ENCODE measurements at regions not wholly inside any gene's neighbourhood (a gene's known extent, or its start where the extent isn't known, plus 50 kb on each side); places are given as distances from the start of the nearest gene placed in this dataset.

- DNase-seq (ENCODE audit: extremely low read depth, low read depth, low spot score): no peak
Observed at GRCh38 chr1:87219141-87219540, 109.5 kb upstream of the LMO4 start.

DNA sequence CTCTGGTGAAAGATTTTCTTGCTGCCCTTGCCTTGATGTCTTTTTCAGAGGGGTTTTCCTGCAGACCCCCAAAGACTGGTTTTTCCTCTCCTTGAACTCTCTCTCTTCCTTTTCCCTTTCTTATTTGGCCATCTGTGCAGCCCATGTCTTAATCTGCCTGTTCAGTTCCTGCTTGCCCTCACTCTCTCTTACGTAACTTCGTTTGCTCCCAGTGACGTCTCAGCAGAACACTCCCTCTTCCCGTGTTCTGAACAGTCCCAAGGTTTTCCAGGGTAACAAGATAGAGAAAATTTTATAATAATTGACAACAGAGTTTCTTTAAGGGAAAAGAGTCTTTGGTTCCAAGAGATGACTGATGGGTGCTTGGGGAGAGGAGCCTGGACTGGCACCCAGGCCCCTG, 109.1 kb upstream of the LMO4 start:
- DNase-seq (ENCODE audit: extremely low read depth, low read depth, low spot score): no peak

DNA sequence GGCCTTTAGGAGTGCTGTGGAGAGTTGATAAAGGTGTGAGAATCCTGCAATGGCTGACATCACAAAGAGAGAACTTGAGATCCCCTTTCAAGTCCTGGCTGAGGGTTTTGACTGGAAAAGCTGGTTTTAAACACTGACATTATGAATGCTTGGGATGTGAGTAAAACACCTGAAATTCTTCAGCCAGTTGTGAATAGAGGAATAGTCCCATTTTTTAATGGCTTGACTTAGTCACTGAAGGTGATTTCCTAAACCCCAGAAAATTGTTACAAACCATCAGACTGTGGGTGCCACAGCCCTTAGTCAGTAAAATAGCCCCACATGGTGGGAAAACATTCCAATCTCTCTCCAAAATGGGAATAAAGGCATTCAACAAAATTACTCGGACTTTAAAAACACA, 107.7 kb upstream of the LMO4 start:
- DNase-seq (ENCODE audit: extremely low read depth, low read depth, low spot score): no peak

DNA sequence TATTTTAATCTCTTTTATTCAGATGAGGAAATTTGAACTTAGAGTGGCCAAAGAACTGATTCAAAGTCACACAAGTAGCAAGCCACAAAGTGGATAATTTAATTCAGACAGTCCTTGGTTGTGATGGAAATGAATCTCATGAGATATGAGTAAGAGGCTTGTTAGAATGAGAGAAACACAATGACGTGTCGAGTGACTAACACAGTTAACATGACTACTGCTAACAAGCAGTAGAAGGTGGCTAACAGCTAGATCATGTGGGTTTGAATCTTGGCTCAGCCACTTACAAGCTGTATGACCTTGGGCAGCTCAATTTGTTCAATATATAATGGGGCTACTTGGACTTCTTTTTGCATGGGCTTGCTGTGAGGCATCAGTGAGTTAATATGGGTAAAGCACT, 104.5 kb upstream of the LMO4 start:
- peak; percentile 50 for DNase-seq (ENCODE audit: extremely low read depth, low read depth, low spot score)

- no peak for DNase-seq (ENCODE audit: extremely low read depth, low read depth, low spot score)
Observed at GRCh38 chr1:87225171-87225570, 103.5 kb upstream of the LMO4 start.

DNA sequence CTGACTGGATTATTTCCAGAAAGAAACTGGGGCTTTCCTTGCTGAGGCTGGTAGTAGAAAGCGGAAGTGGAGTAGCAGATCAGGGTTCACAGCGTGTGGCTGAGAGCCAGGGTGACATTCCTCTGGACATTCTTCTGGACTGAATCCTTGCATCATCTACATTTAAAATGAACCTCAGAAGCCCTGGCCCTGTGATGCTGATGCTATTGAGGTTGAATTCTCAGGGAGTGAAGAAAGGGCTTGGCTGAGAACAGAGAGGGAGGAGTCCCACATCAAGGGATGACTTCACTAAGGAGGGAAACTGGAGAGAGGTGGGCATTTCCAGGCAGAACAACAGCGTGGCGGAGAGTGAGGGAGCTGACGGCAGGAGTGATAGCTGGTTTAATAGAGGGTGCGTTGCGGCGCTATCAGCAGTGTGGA, 102.3 kb upstream of the LMO4 start:
- peak; percentile 57 for DNase-seq (ENCODE audit: extremely low read depth, low read depth, low spot score)

DNA sequence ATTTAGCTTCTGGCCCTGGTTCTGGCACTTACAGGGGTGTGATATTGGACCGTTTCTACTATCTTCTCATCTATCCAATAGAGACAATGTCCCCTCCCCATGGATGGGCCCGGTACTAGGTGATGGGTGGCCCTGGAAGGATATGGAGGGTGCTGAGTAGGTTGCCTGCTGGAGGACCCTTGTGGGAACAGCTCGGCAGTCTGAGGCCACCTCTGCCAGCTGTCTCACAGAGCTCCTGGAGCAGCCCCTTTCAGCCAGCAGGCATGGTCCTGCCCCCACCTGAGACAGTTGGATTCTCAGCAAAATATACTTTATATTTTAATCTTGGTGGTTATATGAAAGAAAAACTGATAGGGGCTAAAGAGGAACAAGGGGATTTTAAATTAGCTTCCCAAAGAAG, 101.0 kb upstream of the LMO4 start:
- no peak for DNase-seq (ENCODE audit: extremely low read depth, low read depth, low spot score)

GRCh38 chr1:87230501-87230900, 98.2 kb upstream of the LMO4 start:
- DNase-seq (ENCODE audit: extremely low read depth, low read depth, low spot score): no peak

DNA sequence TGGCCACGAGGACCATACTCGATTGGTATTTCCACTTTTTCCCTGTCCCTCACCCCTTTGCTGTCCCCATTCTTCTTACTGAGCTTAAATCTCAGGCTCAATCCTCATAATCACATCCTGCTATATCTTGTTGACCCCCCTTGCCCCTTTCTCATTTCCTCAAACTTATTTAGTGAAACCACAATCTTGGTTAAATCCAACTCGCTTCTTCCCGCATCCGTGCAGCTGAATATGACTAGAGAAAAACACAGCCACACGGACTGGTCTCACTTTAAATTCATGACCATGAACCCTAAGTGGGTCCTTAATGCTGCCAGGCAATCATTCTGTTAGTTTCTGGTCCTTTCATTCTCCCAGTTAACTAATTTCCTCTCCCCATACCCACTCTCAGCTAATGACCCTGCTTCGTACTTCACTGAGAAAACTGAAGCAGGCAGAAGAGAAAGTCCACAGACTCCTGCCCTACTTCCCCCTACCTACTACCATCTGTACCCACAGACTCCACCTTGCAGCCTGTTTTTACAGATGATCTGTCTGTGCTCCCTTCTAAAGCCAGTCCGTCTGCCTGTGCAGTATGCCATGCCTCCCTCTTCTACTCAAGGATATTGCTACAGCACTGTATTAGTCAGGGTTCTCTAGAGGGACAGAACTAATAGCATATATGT, 96.8 kb upstream of the LMO4 start:
- DNase-seq (ENCODE audit: extremely low read depth, low read depth, low spot score): no peak

- no peak for DNase-seq (ENCODE audit: extremely low read depth, low read depth, low spot score)
Observed at GRCh38 chr1:87236585-87236984, 92.1 kb upstream of the LMO4 start.

- DNase-seq (ENCODE audit: extremely low read depth, low read depth, low spot score): no peak
Observed at GRCh38 chr1:87239997-87240605, 88.6 kb upstream of the LMO4 start.

GRCh38 chr1:87240661-87241285, 87.9 kb upstream of the LMO4 start:
- DNase-seq (ENCODE audit: extremely low read depth, low read depth, low spot score): no peak

DNA sequence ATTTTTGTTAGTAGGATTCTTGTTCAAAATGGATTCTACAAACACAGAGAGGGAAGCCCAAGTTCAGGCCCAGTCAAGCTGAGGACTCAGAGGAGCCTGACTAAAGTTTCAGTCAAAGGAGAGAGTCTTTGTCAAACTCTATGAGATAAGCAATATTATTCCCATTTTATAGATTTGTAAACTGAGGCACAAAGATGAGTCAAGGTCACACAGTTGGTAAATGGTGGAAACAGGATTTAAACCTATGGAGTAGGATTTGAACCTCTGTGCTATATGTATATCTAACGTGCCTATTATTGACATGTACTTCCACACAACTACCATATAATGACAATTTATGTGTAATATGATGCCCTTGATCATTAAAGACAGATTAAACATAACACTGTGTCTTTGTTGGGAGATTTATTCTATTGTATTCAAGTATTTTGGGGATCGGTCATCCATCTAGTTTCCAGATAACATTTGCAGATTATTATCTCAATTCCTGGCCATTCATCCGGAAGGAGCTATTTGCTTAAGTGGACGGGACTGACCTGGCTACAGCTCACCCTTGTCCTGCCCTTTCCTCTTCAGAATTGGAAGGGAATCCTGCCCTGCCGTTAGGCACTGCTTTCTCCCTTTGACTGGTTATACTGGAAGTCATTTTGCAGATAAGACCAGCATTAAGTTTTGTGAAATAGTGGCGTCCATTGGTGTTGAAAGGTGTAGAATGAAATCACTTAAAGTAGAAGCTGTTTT, 86.1 kb upstream of the LMO4 start:
- no peak for DNase-seq (ENCODE audit: extremely low read depth, low read depth, low spot score)

DNA sequence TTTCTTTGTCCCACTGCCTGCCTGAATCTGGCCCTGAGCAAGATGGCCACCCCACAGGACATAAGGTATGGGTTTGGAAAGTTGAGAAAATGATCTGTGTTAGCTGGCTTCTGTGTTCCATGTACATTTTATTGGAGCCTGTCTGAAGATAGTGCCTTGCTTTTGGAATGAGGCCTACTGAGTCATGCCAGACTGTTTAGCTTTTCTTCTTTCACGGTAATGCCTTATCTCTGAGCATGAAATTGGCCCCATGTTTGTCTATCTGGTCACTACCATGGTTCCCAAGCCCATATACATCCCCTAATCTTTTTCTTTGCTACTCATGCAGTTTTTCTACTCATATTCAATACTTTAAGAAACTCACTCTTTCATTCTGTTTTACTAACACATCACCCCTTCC, 85.1 kb upstream of the LMO4 start:
- no peak for DNase-seq (ENCODE audit: extremely low read depth, low read depth, low spot score)

DNA sequence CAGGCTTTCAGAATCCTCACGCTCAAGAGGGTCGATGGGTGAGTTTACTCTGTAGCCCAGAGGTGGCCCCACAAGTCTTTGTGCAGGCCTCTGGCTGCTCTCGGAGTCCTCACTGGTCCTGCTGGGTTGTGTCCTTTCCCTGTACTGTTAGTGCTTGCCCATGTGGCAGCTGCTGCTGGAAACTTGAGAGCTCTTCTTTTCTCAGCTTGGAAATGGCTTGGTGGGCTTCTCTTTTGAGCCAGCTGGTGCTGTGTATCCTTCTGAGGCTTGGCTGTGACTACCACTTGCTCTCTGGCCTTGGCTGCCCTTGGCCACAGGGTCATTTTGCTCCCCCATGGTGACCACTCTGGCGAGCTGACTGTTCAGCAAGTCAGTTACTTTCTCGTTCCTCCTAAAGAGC, 82.2 kb upstream of the LMO4 start:
- no peak for DNase-seq (ENCODE audit: extremely low read depth, low read depth, low spot score)

DNA sequence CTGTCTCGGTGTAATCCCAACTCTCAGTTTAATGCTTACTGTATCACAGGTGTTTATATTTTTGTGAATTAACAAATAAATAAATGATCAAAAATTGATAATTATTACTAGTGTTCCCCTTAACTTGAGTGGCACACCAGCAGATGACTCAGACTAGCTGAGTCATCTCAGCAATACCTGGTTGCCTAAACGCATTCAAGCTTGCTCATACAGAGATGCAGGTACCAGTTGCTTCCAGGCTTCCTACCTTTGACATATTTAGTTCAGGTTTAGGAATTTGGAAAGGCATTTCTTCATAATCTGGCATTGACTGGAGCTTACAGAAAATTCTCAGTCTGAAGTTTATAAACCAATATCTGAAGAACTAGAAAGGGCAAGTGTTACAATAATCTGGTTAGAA, 78.9 kb upstream of the LMO4 start:
- DNase-seq (ENCODE audit: extremely low read depth, low read depth, low spot score): no peak

DNA sequence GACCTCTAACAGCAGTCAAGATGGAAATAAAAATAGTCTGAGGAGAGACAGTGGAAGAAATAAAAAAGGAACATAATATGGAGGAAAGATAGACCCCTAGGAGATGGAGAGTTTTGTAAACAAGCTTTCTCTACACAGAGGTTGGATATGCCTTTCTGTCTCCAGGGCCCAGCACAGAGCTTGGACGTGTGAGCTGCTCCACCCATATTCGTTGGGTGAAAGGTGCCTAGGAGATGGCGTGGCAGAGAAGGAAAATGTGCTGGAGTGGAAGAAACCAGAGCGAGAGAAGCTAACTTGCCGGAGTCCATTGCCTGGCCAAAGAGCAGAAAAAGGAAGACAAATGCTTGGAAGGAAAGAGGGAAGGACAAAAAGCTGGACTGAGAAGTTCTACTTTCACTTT, 78.3 kb upstream of the LMO4 start:
- DNase-seq (ENCODE audit: extremely low read depth, low read depth, low spot score): no peak

DNA sequence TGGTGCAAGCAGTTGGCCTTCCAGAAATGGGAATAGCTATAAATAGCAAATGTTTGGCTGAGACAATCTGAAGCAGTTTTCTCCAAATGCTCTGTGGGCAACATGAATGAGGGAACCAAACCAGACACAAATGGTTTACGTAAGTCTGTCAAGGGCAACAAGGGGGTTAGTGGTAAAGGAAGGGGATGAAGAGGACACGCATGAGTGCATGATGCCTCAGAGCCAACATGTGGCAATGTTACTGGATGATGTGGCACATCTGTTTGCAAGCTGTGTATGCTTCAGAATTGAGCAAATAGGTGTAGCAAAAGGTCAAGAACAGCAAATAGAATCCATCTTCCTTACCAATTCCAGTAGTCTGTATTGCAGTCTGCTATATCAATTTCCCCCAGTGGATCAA, 76.3 kb upstream of the LMO4 start:
- no peak for DNase-seq (ENCODE audit: extremely low read depth, low read depth, low spot score)

- no peak for DNase-seq (ENCODE audit: extremely low read depth, low read depth, low spot score)
Observed at GRCh38 chr1:87262688-87263087, 66.0 kb upstream of the LMO4 start.

DNA sequence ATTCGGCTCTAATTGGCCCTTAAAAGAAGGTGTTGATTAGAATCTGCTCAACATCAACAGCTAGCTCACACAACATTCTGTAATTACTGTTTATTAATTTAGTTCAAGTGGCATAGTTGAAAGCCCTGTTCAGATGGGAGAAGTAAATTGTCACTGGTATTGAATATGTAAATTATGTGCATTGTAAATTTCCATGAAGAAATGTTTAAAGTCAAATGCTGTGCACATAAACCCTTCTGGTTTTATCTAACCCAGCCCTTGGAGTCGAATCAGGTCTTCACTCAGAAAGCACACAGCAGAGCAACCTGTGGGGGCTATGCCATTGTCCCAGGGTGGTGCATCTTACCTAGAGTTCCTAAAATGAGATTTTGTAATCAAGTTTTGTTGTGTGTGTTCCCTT, 65.4 kb upstream of the LMO4 start:
- no peak for DNase-seq (ENCODE audit: extremely low read depth, low read depth, low spot score)

DNA sequence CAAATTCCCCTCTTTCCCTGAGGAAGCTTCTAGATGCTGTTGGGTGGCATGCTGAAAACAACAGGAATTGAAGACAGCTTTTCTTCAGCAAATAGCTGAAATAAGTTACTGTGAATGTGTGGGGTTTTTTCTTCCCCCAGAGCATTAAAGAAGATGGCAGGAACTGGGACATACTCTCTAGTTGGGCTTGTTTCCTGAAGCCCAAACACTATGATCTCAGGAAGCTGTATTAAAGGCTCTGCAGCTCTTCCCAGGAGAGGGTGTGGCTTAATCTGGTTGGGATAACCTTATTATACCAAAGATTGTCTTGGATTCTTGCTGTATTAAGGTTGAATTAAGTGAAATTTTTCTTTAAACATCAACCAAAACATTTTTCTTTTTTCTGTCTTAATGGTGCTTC, 64.9 kb upstream of the LMO4 start:
- DNase-seq (ENCODE audit: extremely low read depth, low read depth, low spot score): no peak

DNA sequence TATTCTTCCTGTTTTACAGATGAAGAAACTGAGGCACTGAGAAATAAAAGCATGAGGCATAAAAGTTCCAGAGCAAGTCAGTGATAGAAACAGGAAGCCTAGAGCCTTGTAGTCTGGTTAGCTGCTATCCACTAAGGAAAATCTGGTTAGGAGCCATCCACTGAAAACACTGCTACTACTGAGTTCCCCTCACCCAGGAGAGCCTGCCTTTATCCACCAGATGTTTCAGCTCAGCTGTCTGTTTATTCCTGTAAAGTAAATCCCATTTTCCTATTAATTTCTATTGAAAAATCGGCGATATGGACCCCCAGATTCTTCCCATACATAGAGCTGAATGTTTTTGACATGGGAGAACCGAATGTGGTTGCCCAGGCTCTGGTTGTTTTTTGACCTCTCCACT, 63.7 kb upstream of the LMO4 start:
- DNase-seq (ENCODE audit: extremely low read depth, low read depth, low spot score): no peak

Data from glomerular endothelial cell (primary cell).